GM21390 (cell line): ENCODE measurements at regions not wholly inside any gene's neighbourhood (a gene's known extent, or its start where the extent isn't known, plus 50 kb on each side); places are given as distances from the start of the nearest gene placed in this dataset.
"Not testable (repeated sequence)": the region's sequence is repeated elsewhere in the genome, so short reads cannot be mapped to it uniquely, and the experiment has no call there.

Experiments used
- ATAC-seq: cut with Tn5 transposase; IDR thresholded peaks from one replicate; pipeline ENCODE4 v1.9.1; 2021; ENCODE audit not compliant: unreplicated experiment

DNA sequence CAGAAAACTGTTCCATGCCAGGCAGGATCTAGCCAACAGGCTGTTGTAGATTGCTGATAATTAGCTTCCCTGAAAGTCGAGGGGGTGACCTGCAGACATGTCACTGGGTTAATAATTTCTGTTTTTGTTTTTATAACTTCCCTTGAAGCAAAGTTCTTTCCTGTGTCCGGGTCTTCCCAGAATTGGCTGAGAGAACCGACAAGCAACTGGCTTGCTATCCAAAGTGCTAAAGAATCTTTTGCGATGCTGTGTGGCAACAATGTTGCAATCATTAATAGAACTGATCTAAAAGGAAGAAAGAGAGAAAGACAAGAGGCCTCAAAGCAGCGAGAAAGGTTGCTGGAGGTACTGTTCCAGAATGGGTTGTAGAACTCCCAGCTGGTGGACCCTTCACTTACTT lies 132.1 kb upstream of the DPP6 start:
- no peak for ATAC-seq

- no peak for ATAC-seq
Observed at GRCh38 chr7:153920897-153921296, 131.3 kb upstream of the DPP6 start.

GRCh38 chr7:153921408-153921807 lies 130.8 kb upstream of the DPP6 start:
- ATAC-seq = no peak

GRCh38 chr7:153930696-153931095 lies 121.5 kb upstream of the DPP6 start:
- no peak for ATAC-seq

DNA sequence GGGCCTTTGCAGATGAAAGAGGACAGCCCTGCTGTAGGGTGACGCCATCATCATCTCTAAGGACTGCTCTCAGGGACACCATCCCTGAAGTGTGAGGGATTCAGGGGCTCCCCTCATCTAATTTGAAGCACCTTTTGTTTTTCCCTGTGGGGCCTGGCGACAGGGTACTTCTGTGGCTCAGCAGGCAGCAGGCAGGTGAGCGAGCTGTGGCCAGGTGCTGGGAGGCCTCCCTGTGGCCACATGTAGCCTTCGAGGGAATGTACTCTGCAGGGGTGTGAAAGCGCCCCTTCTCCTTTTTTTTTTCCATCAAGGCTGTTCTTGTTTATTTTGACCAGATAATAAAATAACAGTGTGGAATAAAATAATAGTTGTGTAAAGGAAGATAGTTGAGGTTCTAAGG lies 118.2 kb upstream of the DPP6 start:
- ATAC-seq = no peak

DNA sequence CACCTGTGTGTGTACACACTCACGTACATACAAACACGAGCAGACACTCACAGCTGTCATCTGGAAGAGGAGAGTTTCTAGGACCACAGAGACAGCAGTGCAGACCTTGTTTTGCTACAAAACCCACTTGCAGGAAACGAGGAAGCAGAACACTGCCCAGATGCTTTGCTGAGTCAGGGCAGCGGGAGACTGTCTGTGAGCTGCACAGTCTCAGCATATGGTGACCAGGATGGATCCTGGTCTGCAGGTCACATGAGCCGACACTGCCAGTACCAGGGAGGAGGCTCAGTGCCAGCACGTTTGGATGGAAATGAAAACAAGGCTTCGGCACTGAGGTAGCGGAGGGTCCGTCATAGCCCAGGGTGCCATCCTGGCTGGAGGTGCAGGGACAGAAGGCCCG lies 117.6 kb upstream of the DPP6 start:
- no peak for ATAC-seq

DNA sequence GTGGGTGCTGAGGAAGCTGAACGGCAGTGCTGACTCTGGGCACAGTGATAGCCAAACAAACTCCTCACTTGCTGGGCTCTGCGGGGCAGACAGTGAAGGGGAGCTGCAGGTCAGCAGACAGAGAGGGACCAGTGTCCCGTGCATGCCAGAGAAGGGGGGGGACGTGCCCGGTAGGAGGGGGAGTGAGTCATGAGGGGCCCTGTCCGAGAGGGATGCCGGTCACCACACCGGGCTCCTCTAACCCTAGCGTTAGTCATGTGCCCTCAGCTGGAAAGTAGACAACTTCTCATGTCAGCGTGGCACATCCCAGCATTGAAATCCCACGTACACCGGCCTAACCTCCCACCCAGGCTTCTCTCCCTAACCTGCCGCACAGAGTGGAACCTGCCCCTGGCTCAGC lies 117.1 kb upstream of the DPP6 start:
- ATAC-seq = no peak

DNA sequence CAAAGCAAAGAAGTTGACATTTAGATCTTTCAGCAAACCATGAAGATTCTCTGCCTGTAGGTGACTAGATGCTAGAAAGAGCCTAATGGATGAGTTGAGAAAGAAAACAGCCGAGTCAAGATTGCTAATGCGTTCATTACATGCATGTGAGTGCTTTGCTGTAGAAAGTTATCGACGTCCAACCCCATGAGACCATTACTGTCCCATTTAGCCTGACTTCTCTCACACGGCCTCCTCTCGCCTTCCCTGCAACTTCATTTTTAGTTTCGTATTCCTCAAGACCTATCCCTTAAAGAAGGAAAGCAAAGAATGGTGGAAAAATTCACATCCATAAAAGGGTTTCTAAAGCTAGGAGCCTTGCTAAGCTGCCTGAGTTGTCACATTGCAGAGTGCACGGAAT lies 113.7 kb upstream of the DPP6 start:
- no peak for ATAC-seq

GRCh38 chr7:153939177-153939576 lies 113.0 kb upstream of the DPP6 start:
- ATAC-seq = no peak

GRCh38 chr7:153939654-153940053 lies 112.5 kb upstream of the DPP6 start:
- ATAC-seq = no peak

DNA sequence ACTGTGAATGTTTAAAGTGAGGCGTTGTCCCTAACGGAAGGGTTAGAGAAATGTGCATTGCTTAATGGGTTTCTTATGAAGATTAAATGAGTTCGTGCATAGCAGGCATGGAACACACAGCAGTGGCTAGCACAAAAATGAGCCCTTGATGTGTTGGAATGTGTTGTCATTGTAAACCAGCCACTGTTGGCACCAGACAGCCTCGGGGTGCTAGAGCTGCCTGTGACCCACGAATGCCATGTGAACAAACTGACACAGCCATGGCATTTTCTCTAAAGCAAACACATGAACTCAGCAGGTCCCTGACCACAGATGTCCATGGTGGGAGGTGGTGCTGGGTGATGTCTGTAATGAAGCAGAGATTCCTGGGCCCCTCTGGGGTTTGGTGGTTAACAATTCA lies 111.1 kb upstream of the DPP6 start:
- ATAC-seq = no peak

DNA sequence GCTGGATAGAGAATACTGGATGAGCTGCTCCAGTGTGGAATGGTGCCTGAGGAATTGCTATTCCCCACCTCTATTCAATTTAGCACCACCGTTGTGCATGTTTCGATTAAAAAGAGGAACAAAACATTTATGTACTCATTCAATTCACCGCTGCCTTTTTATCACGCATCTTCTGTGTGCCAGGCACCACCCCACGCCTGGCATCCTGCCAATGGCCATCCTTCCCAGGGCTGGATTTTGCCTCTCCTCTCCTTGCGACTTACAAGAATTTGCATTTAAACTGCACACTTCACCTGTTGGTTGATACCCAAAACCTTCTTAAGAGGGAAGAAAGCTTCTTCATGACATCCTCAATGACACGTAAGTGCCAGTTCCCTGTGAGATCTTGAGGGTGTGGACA lies 110.2 kb upstream of the DPP6 start:
- ATAC-seq = no peak

DNA sequence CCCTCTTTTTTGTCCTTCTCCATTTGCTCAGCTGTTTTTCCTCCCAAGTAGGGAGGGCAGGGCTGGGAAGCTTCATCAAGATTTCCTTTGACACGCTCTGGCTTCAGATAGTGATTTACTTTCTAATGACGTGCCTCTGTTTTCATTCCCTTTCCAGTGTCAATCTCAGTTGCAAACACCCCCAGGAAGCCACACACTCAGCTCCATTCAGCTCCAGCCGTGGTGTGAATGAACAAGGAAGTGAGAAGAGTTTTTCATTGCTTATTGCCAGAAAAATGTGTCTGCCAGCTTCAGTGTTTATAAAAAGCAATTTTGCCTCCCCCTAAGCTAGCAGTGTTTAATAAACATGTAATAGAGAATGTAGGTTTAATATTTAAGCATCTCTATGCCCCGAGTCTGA lies 108.7 kb upstream of the DPP6 start:
- no peak for ATAC-seq

- ATAC-seq = no peak
Observed at GRCh38 chr7:153943861-153944260, 108.3 kb upstream of the DPP6 start.

DNA sequence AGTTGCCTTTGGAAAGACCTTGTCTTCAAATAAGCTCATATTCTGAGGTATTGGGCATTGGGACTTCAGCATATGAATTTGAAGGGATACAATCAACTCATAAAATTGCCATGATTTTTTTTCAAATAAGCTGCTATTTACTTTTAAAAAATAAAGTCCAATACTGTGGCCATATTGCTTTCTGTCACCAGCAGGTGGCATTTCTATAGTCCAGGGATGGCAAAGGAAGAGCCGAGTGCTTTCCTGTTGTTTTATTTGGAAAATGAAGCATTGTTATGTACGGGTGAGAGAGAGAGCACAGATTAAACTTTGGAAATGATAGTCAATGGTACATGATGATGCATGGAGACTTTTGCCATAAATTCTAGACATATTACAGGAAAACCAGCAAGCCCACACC lies 104.1 kb upstream of the DPP6 start:
- ATAC-seq = no peak

GRCh38 chr7:153951316-153951715 lies 100.9 kb upstream of the DPP6 start:
- no peak for ATAC-seq

DNA sequence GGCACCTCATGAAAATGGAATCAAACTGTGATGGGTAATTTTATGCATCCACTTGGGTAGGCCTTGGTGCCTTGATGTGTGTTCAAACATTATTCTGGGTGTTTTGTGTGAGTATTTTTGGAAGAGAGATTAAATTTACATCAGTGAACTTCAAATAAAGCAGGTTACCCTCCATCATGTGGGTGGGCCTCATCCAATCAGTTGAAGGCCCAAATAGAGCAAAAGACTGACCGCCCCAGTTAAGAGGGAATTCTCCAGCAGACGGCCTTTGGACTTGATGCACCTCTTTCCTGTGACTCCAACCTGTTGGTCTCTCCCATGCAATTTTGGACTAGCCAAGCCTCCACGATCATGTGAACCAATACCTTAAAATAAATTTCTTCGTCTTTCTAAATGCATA lies 97.7 kb upstream of the DPP6 start:
- no peak for ATAC-seq

DNA sequence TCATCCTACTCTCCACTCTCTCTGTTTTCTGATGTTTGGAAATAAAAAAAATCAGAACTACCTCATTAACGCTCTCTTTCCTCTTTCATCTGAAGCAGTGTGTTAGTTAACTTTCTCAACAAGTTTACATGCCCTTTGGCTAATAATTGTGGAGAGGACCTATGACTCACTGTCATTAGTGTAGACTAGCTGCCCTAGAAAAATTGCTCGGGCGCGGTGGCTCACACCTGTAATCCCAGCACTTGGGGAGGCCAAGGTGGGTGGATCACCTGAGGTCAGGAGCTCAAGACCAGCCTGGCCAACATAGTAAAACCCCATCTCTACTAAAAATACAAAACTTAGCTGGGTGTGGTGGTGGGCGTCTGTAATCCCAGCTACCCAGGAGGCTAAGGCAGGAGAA lies 94.5 kb upstream of the DPP6 start:
- ATAC-seq = not testable (repeated sequence)

DNA sequence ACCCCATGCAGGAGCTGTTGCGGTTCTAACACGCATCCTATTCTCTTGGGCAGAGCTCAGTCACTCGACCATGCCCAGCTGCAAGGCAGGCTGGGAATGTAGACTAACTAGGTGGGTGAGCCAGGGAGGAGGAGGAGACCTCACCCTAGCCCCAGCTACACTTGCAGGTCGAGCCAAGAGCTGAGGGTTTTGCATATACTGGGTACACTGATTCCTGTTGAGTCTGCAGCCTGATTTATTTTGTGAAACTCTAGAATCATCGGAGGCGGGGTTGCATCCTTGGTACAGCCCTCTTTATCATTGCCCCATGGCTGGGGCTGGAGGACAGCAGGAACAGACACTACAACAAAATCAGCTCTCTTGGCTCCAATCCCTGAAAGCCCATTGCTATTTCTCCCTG lies 93.8 kb upstream of the DPP6 start:
- not testable (repeated sequence) for ATAC-seq

GRCh38 chr7:153958789-153959188 lies 93.4 kb upstream of the DPP6 start:
- not testable (repeated sequence) for ATAC-seq

DNA sequence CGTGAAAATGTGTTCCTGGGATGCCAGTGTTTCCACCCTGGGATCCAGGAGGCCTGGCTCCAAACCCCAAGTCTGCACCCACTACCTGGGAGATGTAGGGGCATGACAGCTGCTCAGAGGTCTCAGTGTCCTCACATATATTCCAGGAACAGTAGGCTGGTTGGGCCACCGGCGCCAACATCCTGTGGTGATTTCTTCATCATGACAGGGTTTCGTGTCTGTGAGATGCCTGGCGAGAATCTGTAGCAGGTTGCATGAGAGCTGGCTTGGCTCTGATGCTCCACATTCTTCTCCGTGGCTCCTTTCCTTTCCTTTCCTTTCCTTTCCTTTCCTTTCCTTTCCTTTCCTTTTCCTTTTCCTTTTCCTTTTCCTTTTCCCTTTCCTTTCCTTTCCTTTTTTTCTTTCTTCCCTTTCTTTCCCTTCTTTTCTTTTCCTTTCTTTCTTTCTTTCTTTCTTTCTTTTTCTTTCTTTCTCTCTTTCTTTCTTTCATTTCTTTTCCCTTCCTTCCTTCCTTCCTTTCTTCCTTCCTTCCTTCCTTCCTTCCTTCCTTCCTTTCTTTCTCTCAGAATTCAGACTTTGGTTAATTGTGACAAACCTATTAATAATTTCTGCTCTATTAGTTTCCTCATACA lies 87.6 kb upstream of the DPP6 start:
- not testable (repeated sequence) for ATAC-seq

GRCh38 chr7:153969016-153969415 lies 83.2 kb upstream of the DPP6 start:
- not testable (repeated sequence) for ATAC-seq

- not testable (repeated sequence) for ATAC-seq
Observed at GRCh38 chr7:153974603-153975002, 77.6 kb upstream of the DPP6 start.

GRCh38 chr7:153976745-153977144 lies 75.5 kb upstream of the DPP6 start:
- ATAC-seq = not testable (repeated sequence)
